IMR-90 (cell line): ENCODE measurements at regions not wholly inside any gene's neighbourhood (a gene's known extent, or its start where the extent isn't known, plus 50 kb on each side); places are given as distances from the start of the nearest gene placed in this dataset.
A peak's percentile ranks its signal among the peaks of the same experiment; 100 is the strongest.

Source experiments
- ATAC-seq: fragments of 200-7000 bp; cut with Tn5 transposase; 2 replicates; pipeline ENCODE4 v1.9.1; 2020; ENCODE audit warnings: low read depth, mild to moderate bottlenecking, moderate library complexity
- BruUV-seq: library from RNA; stranded (reverse); fragments of 400-500 nt; replicated peaks from 2 replicates; lab custom pipeline; 2021; lab: Mats Ljungman, UMichigan
- CTCF ChIA-PET: fragments of 300-600 bp; formaldehyde crosslinking; extraction: SDS; loops from one replicate; lab custom pipeline; 2021; ENCODE audit warnings: antibody characterized with exemption; lab: Yijun Ruan, JAX
- POLR2A ChIA-PET: fragments of 300-600 bp; sonication (Branson Sonifier 250); formaldehyde crosslinking; loops from one replicate; lab custom pipeline; 2022; ENCODE audit warnings: antibody characterized with exemption; ENCODE audit not compliant: unreplicated experiment; lab: Charles Lee
- DNase-seq: peaks from one replicate; pipeline ENCODE4 v3.0.0; 2013
- H2AFZ ChIP-seq: replicated peaks from 2 replicates; pipeline ENCODE3; 2013; ENCODE audit warnings: low read length, mild to moderate bottlenecking; ENCODE audit not compliant: poor library complexity
- H2AK5ac ChIP-seq: 2 replicates; pipeline ENCODE4 v1.6.1; 2013; ENCODE audit warnings: low read depth, low read length, inconsistent platforms
- H2AK9ac ChIP-seq: replicated peaks from 2 replicates; pipeline ENCODE3; 2013; ENCODE audit warnings: mild to moderate bottlenecking, low read depth, low read length, moderate library complexity; ENCODE audit not compliant: poor library complexity
- H2BK120ac ChIP-seq: 2 replicates; pipeline ENCODE4 v1.6.1; 2013; ENCODE audit warnings: low read depth, low read length, inconsistent platforms
- H2BK15ac ChIP-seq: 3 replicates; pipeline ENCODE4 v1.6.1; 2013; ENCODE audit warnings: low read depth, low read length, inconsistent platforms
- H2BK20ac ChIP-seq: 2 replicates; pipeline ENCODE4 v1.6.1; 2013; ENCODE audit warnings: low read depth, mild to moderate bottlenecking, inconsistent platforms, low read length, moderate library complexity
- H2BK5ac ChIP-seq: 2 replicates; pipeline ENCODE4 v1.6.1; 2013; ENCODE audit warnings: mild to moderate bottlenecking, low read depth, low read length, inconsistent platforms; ENCODE audit not compliant: poor library complexity, severe bottlenecking
- H3K14ac ChIP-seq: replicated peaks from 2 replicates; pipeline ENCODE4 v1.6.1; 2013; ENCODE audit warnings: low read depth, low read length, inconsistent platforms
- H3K18ac ChIP-seq: 2 replicates; pipeline ENCODE4 v1.6.1; 2013; ENCODE audit warnings: low read depth, low read length, control low read depth
- H3K23ac ChIP-seq: 2 replicates; pipeline ENCODE4 v1.6.1; 2013; ENCODE audit warnings: low read depth, low read length, inconsistent platforms
- H3K27ac ChIP-seq: 2 replicates; pipeline ENCODE4 v1.5.1; 2013; ENCODE audit warnings: mild to moderate bottlenecking, control low read depth, low read length; ENCODE audit not compliant: insufficient read depth
- H3K27me3 ChIP-seq: 2 replicates; pipeline ENCODE4 v1.6.1; 2013; ENCODE audit warnings: low read length; ENCODE audit not compliant: control insufficient read depth, insufficient read depth
- H3K36me3 ChIP-seq: 2 replicates; pipeline ENCODE4 v1.6.1; 2013; ENCODE audit warnings: low read length, mixed read lengths; ENCODE audit not compliant: control insufficient read depth, insufficient read depth
- H3K4ac ChIP-seq: 2 replicates; pipeline ENCODE4 v1.6.1; 2013; ENCODE audit warnings: low read depth, low read length, inconsistent platforms
- H3K4me1 ChIP-seq: 2 replicates; pipeline ENCODE4 v1.6.1; 2013; ENCODE audit warnings: low read length, mixed read lengths; ENCODE audit not compliant: control insufficient read depth, insufficient read depth
- H3K4me2 ChIP-seq: 2 replicates; pipeline ENCODE4 v1.6.1; 2013; ENCODE audit warnings: low read depth, mild to moderate bottlenecking, control low read depth, low read length, moderate library complexity
- H3K4me3 ChIP-seq: 2 replicates; pipeline ENCODE4 v1.5.1; 2013; ENCODE audit warnings: low read depth, mild to moderate bottlenecking, control low read depth, low read length, moderate library complexity; ENCODE audit not compliant: insufficient read depth
- H3K56ac ChIP-seq: 2 replicates; pipeline ENCODE4 v1.6.1; 2013; ENCODE audit warnings: low read length, inconsistent platforms; ENCODE audit not compliant: insufficient read depth; ENCODE audit errors: extremely low read depth
- H3K79me1 ChIP-seq, 2 experiments: 2 replicates each; pipeline ENCODE4 v1.6.1; 2013; ENCODE audit warnings: low read length in 2 of 2, inconsistent platforms in 1 of 2, low read depth in 1 of 2
- H3K9ac ChIP-seq: 2 replicates; pipeline ENCODE4 v1.6.1; 2013; ENCODE audit warnings: low read depth, low read length, control low read depth
- H3K9me1 ChIP-seq: 2 replicates; pipeline ENCODE4 v1.6.1; 2013; ENCODE audit warnings: low read length, inconsistent platforms; ENCODE audit not compliant: insufficient read depth
- H3K9me3 ChIP-seq: 2 replicates; pipeline ENCODE4 v1.6.1; 2013; ENCODE audit warnings: low read length; ENCODE audit not compliant: control insufficient read depth, insufficient read depth
- H4K20me1 ChIP-seq: 2 replicates; pipeline ENCODE4 v1.6.1; 2013; ENCODE audit warnings: low read length, inconsistent platforms; ENCODE audit not compliant: insufficient read depth
- H4K5ac ChIP-seq: 2 replicates; pipeline ENCODE4 v1.6.1; 2013; ENCODE audit warnings: mild to moderate bottlenecking, low read depth, low read length, control low read depth
- H4K8ac ChIP-seq, 2 experiments: 2 replicates each; pipeline ENCODE4 v1.6.1; 2013; ENCODE audit warnings: low read depth in 2 of 2, low read length in 2 of 2, control low read depth in 1 of 2, inconsistent platforms in 1 of 2
- H4K91ac ChIP-seq: 2 replicates; pipeline ENCODE4 v1.6.1; 2013; ENCODE audit warnings: low read depth, low read length, inconsistent platforms; ENCODE audit not compliant: insufficient read depth
- BHLHE40 ChIP-seq: fragments of 150-350 bp; IDR thresholded peaks from 2 replicates; pipeline ENCODE4 v1.6.1; 2016; ENCODE audit warnings: mild to moderate bottlenecking, low read depth, low read length
- CEBPB ChIP-seq: IDR thresholded peaks from 2 replicates; pipeline ENCODE4 v1.6.1; 2012; ENCODE audit warnings: low read depth, low read length, improper control_type of control experiment
- CHD1 ChIP-seq: IDR thresholded peaks from 2 replicates; pipeline ENCODE4 v1.6.1; 2012; ENCODE audit warnings: low read depth, low read length, improper control_type of control experiment
- FOS ChIP-seq: fragments of 150-350 bp; IDR thresholded peaks from 2 replicates; pipeline ENCODE4 v1.6.1; 2016; ENCODE audit warnings: low read depth, low read length
- MAFK ChIP-seq: IDR thresholded peaks from 2 replicates; pipeline ENCODE4 v1.6.1; 2012; ENCODE audit warnings: low read depth, low read length, improper control_type of control experiment
- RAD21 ChIP-seq: IDR thresholded peaks from 2 replicates; pipeline ENCODE4 v1.6.1; 2012; ENCODE audit warnings: low read length, improper control_type of control experiment
- RCOR1 ChIP-seq: IDR thresholded peaks from 2 replicates; pipeline ENCODE4 v1.6.1; 2012; ENCODE audit warnings: mild to moderate bottlenecking, low read length, improper control_type of control experiment; ENCODE audit not compliant: insufficient replicate concordance
- SMC3 ChIP-seq: fragments of 150-350 bp; IDR thresholded peaks from 2 replicates; pipeline ENCODE4 v1.6.1; 2016; ENCODE audit warnings: low read depth, mild to moderate bottlenecking, antibody characterized with exemption, low read length, moderate library complexity
- WGBS, 2 experiments: methylation state at CpG; one replicate each; pipeline versions ENCODE4 v1.1.5 to v1.1.7; 2013; ENCODE audit warnings: missing lambda C conversion rate in 2 of 2; ENCODE audit not compliant: insufficient read length in 1 of 2; ENCODE audit errors: extremely low coverage in 2 of 2; 5-methylcytosine and 5-hydroxymethylcytosine counted together
- dilution Hi-C: fragments of 300-500 bp; cut with HindIII; formaldehyde crosslinking; loops from one replicate; pipeline ENCODE4 v1.14.3; 2018; ENCODE audit warnings: low sequenced_read_pairs; ENCODE audit not compliant: unreplicated experiment
- in situ Hi-C: fragments of 300-500 bp; cut with MboI; formaldehyde crosslinking; loops from 3 replicates; pipeline ENCODE4 v1.14.3; 2019; ENCODE audit warnings: low sequenced_read_pairs, inconsistent platforms, mixed read lengths
- intact Hi-C: fragments of 100-400 bp; cut with micrococcal nuclease; formaldehyde crosslinking; loops from 2 replicates; pipeline ENCODE4 v1.10.0; 2022

- no CpG with 5 or more reads among the region's 5 CpGs for WGBS, 2 experiments
- TF ChIP-seq BHLHE40 (peak; percentile 63), RCOR1 (peak; percentile 68), FOS (peak; percentile 97), SMC3 (no peak), RAD21 (peak; percentile 18; the same call in 1 of the 2 replicates), CEBPB (peak; percentile 47; the same call in 1 of the 2 replicates), MAFK (peak; percentile 10; the same call in 1 of the 2 replicates), CHD1 (no peak)
- no peak overlapping the region for H3K18ac ChIP-seq
- H4K20me1 ChIP-seq, result no peaks in the 10 kb centered on the region
- H3K27ac ChIP-seq, result no peak overlapping the region
- H3K9ac ChIP-seq, result no peak overlapping the region
- dilution Hi-C loops (no loop called here), in situ Hi-C loops (loop anchor here (25.0 kb wide), 2 partner anchors 329 to 1104 kb away; no protein-coding TSS in a partner anchor), intact Hi-C loops (loop anchor here (10.0 kb wide), 1 partner anchor 331 kb away; no protein-coding TSS in a partner anchor)
- H3K4me2 ChIP-seq, result no peak overlapping the region
- H3K4me3 ChIP-seq, result no peak overlapping the region
- H2BK120ac ChIP-seq, result no peak overlapping the region; the same call in 1 of the 2 replicates
- peak; percentile 92 for DNase-seq
- ChIA-PET CTCF (no interaction called here), POLR2A (no interaction called here)
- H3K23ac ChIP-seq, result no peak overlapping the region
- H4K8ac ChIP-seq, result peak overlapping the region in 1 of 2 experiments; percentile 26; a peak in 1 of 4 replicates
- H2AK9ac ChIP-seq, result no peak overlapping the region
- H3K27me3 ChIP-seq, result no peaks in the 10 kb centered on the region
- no TSS peak for BruUV-seq
- ATAC-seq, result peak; percentile 49
- H3K79me1 ChIP-seq, result no peaks in the 10 kb centered on the region
- 0 out of 2 replicates have a peak overlapping the region, but pooled peaks have one; percentile 14 for H2BK20ac ChIP-seq
- H3K56ac ChIP-seq, result no peak overlapping the region
- H2AFZ ChIP-seq, result no peak overlapping the region
- no peak overlapping the region for H4K5ac ChIP-seq
- no peaks in the 10 kb centered on the region for H3K9me3 ChIP-seq
- peak overlapping the region; percentile 66; the same call in 1 of the 2 replicates for H3K4ac ChIP-seq
- H3K4me1 ChIP-seq, result peaks cover 5% of the 10 kb centered on the region; the same call in 1 of the 2 replicates
- no peak overlapping the region for H4K91ac ChIP-seq
- peak overlapping the region; percentile 31; the same call in 1 of the 2 replicates for H2AK5ac ChIP-seq
- no peak overlapping the region for H2BK15ac ChIP-seq
- H2BK5ac ChIP-seq, result no peak overlapping the region
- H3K9me1 ChIP-seq, result peaks cover 4% of the 10 kb centered on the region
- no peak overlapping the region; the same call in 1 of the 2 replicates for H3K14ac ChIP-seq
- no peaks in the 10 kb centered on the region for H3K36me3 ChIP-seq
Observed at GRCh38 chr2:150133623-150134022, 353.8 kb downstream of the RND3 start.
